GM18505 (cell line): ENCODE measurements at regions not wholly inside any gene's neighbourhood (a gene's known extent, or its start where the extent isn't known, plus 50 kb on each side); places are given as distances from the start of the nearest gene placed in this dataset.
"Not testable (repeated sequence)": the region's sequence is repeated elsewhere in the genome, so short reads cannot be mapped to it uniquely, and the experiment has no call there.

Experiments used
- ATAC-seq: cut with Tn5 transposase; IDR thresholded peaks from one replicate; pipeline ENCODE4 v1.9.1; 2021; ENCODE audit not compliant: unreplicated experiment
- POLR2A ChIP-seq: IDR thresholded peaks from 4 replicates; pipeline ENCODE4 v1.6.1; 2011; ENCODE audit warnings: borderline replicate concordance; ENCODE audit not compliant: insufficient read depth, insufficient read length; ENCODE audit errors: extremely low read depth

- no peak for TF ChIP-seq POLR2A
These were observed 1352.9 kb upstream of the CDH9 start for GRCh38 chr5:28391277-28391676.

GRCh38 chr5:28390341-28390740 is 1352.0 kb upstream of the CDH9 start:
- ATAC-seq, result no peak
- no peak for TF ChIP-seq POLR2A

More at GRCh38 chr5:28391277-28391676, 1352.9 kb upstream of the CDH9 start:
- ATAC-seq, result no peak

GRCh38 chr5:28389727-28390126 is 1351.3 kb upstream of the CDH9 start:
- not testable (repeated sequence) for ATAC-seq

GRCh38 chr5:28388428-28388827 is 1350.0 kb upstream of the CDH9 start:
- no peak for TF ChIP-seq POLR2A
- no peak for ATAC-seq

GRCh38 chr5:28386712-28387111 is 1348.3 kb upstream of the CDH9 start:
- ATAC-seq, result no peak
- no peak for TF ChIP-seq POLR2A

GRCh38 chr5:28380167-28380566 is 1341.8 kb upstream of the CDH9 start:
- no peak for TF ChIP-seq POLR2A
- no peak for ATAC-seq

- TF ChIP-seq POLR2A, result no peak
- ATAC-seq, result no peak
These were observed 1336.1 kb upstream of the CDH9 start for GRCh38 chr5:28374492-28374967.

GRCh38 chr5:28370896-28371295 is 1332.5 kb upstream of the CDH9 start:
- no peak for TF ChIP-seq POLR2A
- ATAC-seq, result no peak

GRCh38 chr5:28369418-28369817 is 1331.0 kb upstream of the CDH9 start:
- ATAC-seq, result no peak
- TF ChIP-seq POLR2A, result no peak

GRCh38 chr5:28355831-28356230 is 1317.4 kb upstream of the CDH9 start:
- ATAC-seq, result no peak

GRCh38 chr5:28346696-28347095 is 1308.3 kb upstream of the CDH9 start:
- ATAC-seq, result no peak
- no peak for TF ChIP-seq POLR2A

More at GRCh38 chr5:28355831-28356230, 1317.4 kb upstream of the CDH9 start:
- no peak for TF ChIP-seq POLR2A

GRCh38 chr5:28344836-28345433 is 1306.5 kb upstream of the CDH9 start:
- TF ChIP-seq POLR2A, result no peak
- ATAC-seq, result no peak

- no peak for TF ChIP-seq POLR2A
- no peak for ATAC-seq
These were observed 1290.8 kb upstream of the CDH9 start for GRCh38 chr5:28329176-28329575.

- TF ChIP-seq POLR2A, result no peak
- no peak for ATAC-seq
These were observed 1290.3 kb upstream of the CDH9 start for GRCh38 chr5:28328681-28329080.

GRCh38 chr5:28324174-28324573 is 1285.8 kb upstream of the CDH9 start:
- no peak for ATAC-seq

GRCh38 chr5:28313953-28314352 is 1275.6 kb upstream of the CDH9 start:
- no peak for ATAC-seq

More at GRCh38 chr5:28324174-28324573, 1285.8 kb upstream of the CDH9 start:
- TF ChIP-seq POLR2A, result no peak

More at GRCh38 chr5:28313953-28314352, 1275.6 kb upstream of the CDH9 start:
- TF ChIP-seq POLR2A, result no peak
